Calu3 (cell line): ENCODE measurements at regions not wholly inside any gene's neighbourhood (a gene's known extent, or its start where the extent isn't known, plus 50 kb on each side); places are given as distances from the start of the nearest gene placed in this dataset.

Experiments used
- BruUV-seq: library from RNA; stranded (reverse); fragments of 400-500 nt; replicated peaks from 2 replicates; lab custom pipeline; 2021; lab: Mats Ljungman, UMichigan
- CTCF ChIA-PET: fragments of 300-600 bp; sonication (Branson Sonifier 250); formaldehyde crosslinking; loops from one replicate; lab custom pipeline; 2022; ENCODE audit warnings: antibody characterized with exemption; lab: Charles Lee
- DNase-seq: peaks from one replicate; pipeline ENCODE4 v3.0.0; 2022
- H3K27ac Mint-ChIP-seq: one replicate; pipeline ENCODE4 v1.8.0; 2022; ENCODE audit warnings: mixed read lengths; ENCODE audit not compliant: unreplicated experiment
- H3K27me3 Mint-ChIP-seq: one replicate; pipeline ENCODE4 v1.8.0; 2022; ENCODE audit warnings: mixed read lengths; ENCODE audit not compliant: unreplicated experiment
- H3K36me3 Mint-ChIP-seq: one replicate; pipeline ENCODE4 v1.8.0; 2022; ENCODE audit warnings: mild to moderate bottlenecking, moderate library complexity, mixed read lengths; ENCODE audit not compliant: insufficient read depth, unreplicated experiment
- H3K4me1 Mint-ChIP-seq: one replicate; pipeline ENCODE4 v1.8.0; 2022; ENCODE audit warnings: mild to moderate bottlenecking, low read depth, mixed read lengths; ENCODE audit not compliant: unreplicated experiment
- H3K4me3 Mint-ChIP-seq: one replicate; pipeline ENCODE4 v1.8.0; 2022; ENCODE audit warnings: mild to moderate bottlenecking, low read depth, moderate library complexity, mixed read lengths; ENCODE audit not compliant: unreplicated experiment
- H3K9me3 Mint-ChIP-seq: one replicate; pipeline ENCODE4 v1.8.0; 2022; ENCODE audit warnings: low read depth, mixed read lengths; ENCODE audit not compliant: unreplicated experiment
- intact Hi-C: fragments of 100-400 bp; cut with micrococcal nuclease; formaldehyde crosslinking; loops from one replicate; pipeline ENCODE4 v1.10.0; 2022; ENCODE audit not compliant: unreplicated experiment
- TF ChIP-seq, protein P1 (sequence below): fragments of 200-600 bp; IDR thresholded peaks from one replicate; pipeline ENCODE4 v1.8.0; 2022; ENCODE audit warnings: antibody characterized with exemption; ENCODE audit not compliant: unreplicated experiment

DNA sequence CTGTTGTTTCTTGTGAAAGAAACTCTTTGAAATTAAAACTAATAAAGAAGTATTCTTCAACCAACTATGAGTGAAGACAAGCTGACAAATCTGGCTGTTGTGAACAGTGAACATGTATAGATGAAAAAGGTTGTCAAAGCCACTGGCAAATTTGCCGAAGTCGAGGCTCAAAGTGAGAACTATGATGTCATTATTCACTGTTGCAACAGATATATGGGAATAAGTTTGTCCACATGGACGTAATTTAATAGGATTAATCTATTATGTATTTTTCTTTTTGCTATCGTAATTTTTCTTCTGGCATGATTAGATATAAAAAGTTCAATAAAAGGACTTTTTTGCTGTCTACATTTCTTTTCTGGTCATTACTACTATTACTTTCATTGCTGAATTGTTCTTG is 223.2 kb upstream of the ZNF507 start:
- no peak for DNase-seq
- peaks cover 11% of the 10 kb centered on the region for H3K9me3 Mint-ChIP-seq
- no peak overlapping the region for H3K4me3 Mint-ChIP-seq
- H3K27me3 Mint-ChIP-seq, result no peaks in the 10 kb centered on the region
- H3K36me3 Mint-ChIP-seq, result no peaks in the 10 kb centered on the region
- intact Hi-C loops, result no loop called here
- TF ChIP-seq, protein P1, sequence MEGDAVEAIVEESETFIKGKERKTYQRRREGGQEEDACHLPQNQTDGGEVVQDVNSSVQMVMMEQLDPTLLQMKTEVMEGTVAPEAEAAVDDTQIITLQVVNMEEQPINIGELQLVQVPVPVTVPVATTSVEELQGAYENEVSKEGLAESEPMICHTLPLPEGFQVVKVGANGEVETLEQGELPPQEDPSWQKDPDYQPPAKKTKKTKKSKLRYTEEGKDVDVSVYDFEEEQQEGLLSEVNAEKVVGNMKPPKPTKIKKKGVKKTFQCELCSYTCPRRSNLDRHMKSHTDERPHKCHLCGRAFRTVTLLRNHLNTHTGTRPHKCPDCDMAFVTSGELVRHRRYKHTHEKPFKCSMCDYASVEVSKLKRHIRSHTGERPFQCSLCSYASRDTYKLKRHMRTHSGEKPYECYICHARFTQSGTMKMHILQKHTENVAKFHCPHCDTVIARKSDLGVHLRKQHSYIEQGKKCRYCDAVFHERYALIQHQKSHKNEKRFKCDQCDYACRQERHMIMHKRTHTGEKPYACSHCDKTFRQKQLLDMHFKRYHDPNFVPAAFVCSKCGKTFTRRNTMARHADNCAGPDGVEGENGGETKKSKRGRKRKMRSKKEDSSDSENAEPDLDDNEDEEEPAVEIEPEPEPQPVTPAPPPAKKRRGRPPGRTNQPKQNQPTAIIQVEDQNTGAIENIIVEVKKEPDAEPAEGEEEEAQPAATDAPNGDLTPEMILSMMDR, result no peak
- no TSS peak for BruUV-seq
- CTCF ChIA-PET, result no interaction called here
- H3K27ac Mint-ChIP-seq, result no peak overlapping the region
- no peaks in the 10 kb centered on the region for H3K4me1 Mint-ChIP-seq

DNA sequence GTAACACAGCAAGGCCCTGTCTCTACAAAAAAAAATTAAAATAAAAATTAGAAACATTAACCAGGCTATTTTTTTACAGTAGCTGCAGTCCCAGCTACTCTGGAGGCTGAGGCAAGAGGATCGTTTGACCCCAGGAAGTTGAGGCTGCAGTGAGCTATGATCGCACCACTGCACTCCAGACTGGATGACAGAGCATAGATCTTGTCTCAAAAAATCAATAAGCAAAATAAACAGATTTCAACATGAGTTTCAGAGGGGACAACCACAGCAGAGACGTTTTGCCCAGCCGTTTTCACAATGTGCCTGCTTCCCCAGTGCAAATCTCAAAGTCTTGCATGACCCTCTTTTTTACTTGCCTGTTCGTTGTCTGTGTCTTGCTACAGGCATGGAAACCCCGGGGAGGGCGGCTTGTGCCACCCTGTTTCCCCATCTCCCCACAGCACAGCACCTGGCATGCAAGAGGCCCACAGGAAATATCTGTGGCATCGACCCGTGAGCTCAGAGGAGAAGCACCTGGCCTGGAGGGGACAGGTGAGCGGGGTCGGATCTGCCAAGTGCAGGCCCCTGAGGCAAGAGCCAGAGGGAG is 222.0 kb upstream of the ZNF507 start:
- DNase-seq, result no peak
- Mint-ChIP-seq H3K4me1 (no peaks in the 10 kb centered on the region), H3K36me3 (no peaks in the 10 kb centered on the region), H3K9me3 (peaks cover 7% of the 10 kb centered on the region), H3K27me3 (no peaks in the 10 kb centered on the region), H3K4me3 (no peak overlapping the region), H3K27ac (no peak overlapping the region)
- intact Hi-C loops, result no loop called here
- CTCF ChIA-PET, result interaction anchor here (0.7 to 1.0 kb wide), 2 partner anchors 54 to 72 kb away, joined by 3 read pairs; no protein-coding TSS in a partner anchor
- TF ChIP-seq, protein P1, result no peak
- BruUV-seq, result no TSS peak

DNA sequence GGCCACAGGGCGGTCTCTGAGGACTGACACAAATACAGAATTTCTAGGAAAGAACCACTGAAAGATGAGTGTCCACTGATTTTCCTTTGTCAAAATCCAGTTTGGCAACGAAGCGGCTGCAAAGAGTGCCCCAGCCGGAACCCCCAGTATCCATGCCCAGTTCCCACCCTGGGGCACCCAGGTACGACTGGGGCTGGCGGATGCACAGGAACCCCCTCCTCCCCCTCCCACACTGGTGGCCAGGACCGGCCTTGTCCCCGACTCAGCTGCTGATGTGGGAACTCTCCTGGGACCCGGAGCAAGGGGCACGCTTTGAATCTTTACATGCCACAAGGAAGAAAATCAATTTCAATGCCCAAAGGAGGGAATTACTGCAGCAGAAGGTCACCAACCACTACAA is 220.8 kb upstream of the ZNF507 start:
- Mint-ChIP-seq H3K27ac (no peak overlapping the region), H3K36me3 (no peaks in the 10 kb centered on the region), H3K27me3 (no peaks in the 10 kb centered on the region), H3K9me3 (peaks cover 4% of the 10 kb centered on the region), H3K4me3 (no peak overlapping the region), H3K4me1 (no peaks in the 10 kb centered on the region)
- TF ChIP-seq, protein P1, result no peak
- intact Hi-C loops, result no loop called here
- CTCF ChIA-PET, result no interaction called here
- no peak for DNase-seq
- BruUV-seq, result no TSS peak

DNA sequence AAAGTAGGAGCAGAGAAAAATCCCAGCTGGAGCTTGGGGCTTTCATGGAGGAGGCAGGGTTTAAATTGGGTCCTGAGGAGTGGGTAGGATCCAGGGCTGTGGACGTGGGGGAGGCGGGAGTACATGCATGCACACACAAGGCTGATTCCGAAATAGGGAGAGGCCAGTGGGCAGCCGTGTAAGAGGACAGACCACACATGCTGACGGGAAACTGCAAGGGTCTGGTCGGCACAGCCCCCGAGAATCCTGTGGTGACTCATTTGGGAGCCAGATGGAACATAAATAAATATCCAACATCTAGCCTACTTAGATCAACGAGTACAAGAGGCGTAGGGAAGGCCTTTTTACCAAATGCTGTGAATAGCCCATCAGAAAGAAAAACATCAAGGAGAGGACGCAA is 216.3 kb upstream of the ZNF507 start:
- Mint-ChIP-seq H3K36me3 (no peaks in the 10 kb centered on the region), H3K4me3 (no peak overlapping the region), H3K4me1 (no peaks in the 10 kb centered on the region), H3K9me3 (peaks cover 8% of the 10 kb centered on the region), H3K27ac (no peak overlapping the region), H3K27me3 (no peaks in the 10 kb centered on the region)
- DNase-seq, result no peak
- no TSS peak for BruUV-seq
- TF ChIP-seq, protein P1, result no peak
- intact Hi-C loops, result no loop called here
- CTCF ChIA-PET, result no interaction called here
